DMS153 treated with DMSO at 0.1 percent for 48 hours (cell line): ENCODE measurements at regions not wholly inside any gene's neighbourhood (a gene's known extent, or its start where the extent isn't known, plus 50 kb on each side); places are given as distances from the start of the nearest gene placed in this dataset.
"Not testable (repeated sequence)": the region's sequence is repeated elsewhere in the genome, so short reads cannot be mapped to it uniquely, and the experiment has no call there.

Source experiments
- DNase-seq: peaks from one replicate; lab custom pipeline; 2025; ENCODE audit not compliant: unreplicated experiment; lab: John Stamatoyannopoulos, UW

- no peak for DNase-seq
Measured at GRCh38 chr5:40356248-40356647, 323.5 kb upstream of the PTGER4 start.

DNA sequence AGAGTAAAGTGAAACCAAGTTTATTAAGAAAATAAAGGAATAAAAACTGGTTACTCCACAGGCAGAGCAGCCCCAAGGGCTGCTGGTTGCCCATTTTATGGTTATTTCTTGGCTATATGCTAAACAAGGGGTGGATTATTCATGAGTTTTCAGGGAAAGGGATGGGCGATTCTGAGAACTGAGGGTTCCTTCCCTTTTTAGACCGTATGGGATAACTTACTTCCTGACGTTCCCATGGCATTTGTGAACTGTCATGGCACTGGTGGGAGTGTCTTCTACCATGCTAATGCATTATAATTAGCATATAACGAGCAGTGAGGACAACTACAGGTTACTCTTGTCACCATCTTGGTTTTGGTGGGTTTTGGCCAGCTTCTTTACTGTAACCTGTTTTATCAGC, 323.9 kb upstream of the PTGER4 start:
- DNase-seq = no peak

GRCh38 chr5:40355181-40355580, 324.5 kb upstream of the PTGER4 start:
- no peak for DNase-seq

DNA sequence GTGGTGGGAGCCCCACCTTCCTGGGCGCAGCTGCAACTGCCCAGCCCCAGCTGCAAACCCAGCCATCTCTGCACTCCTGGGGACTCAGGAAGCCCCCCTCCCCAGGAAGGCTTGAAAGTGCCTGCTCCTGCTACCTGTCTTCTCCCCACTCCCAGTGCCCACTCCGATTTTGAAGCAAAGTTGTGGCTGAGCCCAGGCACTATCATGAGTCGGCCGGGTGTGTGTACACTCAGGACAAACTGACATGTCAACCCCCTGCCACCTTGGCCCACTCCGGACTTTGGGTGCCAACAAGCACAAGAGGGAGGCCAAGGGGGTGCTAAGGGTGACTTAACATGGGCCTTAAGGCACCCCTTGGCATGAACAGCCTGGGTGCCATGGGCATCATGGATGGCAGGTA, 325.5 kb upstream of the PTGER4 start:
- no peak for DNase-seq

- no peak for DNase-seq
Measured at GRCh38 chr5:40353442-40353841, 326.3 kb upstream of the PTGER4 start.

DNA sequence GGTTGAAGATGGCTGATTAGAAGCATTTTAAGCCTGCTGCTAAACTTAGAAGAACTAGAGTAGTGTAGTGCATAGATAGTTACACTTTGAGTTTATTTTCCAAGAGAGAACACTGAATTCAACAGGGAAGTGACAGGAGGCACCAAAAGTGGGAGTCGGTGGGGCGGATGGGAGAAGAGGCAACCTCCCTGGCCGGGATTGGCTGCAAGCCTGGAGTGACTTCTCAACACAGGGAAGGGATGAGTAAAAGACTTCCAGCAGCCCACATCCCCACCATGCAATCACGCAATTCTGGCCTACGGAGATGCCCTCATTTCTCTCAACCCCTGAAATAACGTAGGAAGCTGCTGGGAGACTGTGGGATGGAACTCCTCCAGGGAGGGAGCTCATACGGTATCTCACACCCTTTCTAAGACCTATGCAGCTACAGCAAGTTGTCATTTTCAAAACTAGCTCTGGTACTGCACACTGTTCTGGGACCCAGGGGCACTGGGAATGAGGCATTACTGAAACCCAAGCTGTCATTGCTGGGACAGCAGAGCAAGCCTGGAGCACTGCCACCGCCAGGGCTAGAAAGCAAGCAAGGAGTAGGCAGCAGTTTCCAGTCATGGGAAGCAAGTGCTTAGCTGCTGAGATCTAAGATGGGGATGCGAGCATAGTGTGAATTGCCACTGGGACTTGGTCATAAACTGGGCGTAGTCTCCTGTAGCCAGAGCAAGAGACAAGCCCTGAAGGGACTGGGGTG, 331.6 kb upstream of the PTGER4 start:
- no peak for DNase-seq

DNA sequence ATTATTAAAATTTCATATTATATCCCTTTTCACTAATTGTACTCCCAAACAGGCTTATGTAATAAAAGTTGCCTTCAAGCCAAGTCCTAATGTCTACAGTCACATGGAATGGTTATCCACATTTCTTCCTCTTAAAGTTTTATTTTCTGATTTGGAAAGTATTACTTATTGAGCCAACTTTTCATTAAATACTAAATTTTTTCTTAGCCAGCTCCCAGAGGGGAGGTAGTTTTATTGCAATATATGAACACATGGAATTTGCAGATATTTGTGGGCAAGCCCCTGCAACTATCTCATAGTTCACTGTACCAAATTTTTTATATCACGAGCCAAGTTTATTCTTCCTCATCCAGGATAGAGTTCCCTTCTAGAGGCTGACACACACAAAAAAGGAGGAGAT, 332.8 kb upstream of the PTGER4 start:
- no peak for DNase-seq

DNA sequence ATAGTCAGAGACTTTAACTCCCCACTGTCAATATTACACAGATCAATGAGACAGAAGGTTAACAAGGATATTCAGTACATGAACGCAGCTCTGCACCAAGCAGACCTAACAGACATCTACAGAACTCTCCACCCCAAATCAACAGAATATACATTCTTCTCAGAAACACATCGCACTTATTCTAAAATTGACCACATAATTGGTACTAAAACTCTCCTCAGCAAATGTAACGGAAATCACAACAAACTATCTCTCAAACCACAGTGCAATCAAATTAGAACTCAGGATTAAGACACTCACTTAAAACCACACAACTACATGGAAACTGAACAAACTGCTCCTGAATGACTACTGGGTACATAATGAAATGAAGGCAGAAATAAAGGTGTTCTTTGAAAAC, 341.3 kb upstream of the PTGER4 start:
- DNase-seq = not testable (repeated sequence)

DNA sequence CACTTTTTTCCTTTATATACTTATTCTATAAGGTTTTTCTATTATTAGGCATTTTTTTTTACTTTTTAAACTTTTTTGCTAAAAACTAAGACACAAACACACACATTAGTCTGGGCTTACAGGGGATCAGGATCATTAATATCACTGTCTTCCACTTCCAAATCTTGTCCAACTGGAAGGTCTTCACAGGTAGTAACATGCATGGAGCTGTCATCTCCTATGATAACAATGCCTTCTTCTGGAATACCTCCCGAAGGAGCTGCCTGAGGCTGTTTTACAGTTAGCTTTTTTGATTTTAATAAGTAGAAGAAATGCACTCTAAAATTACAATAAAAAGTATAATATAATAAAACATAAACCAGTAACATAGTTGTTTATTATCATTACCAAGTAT, 345.5 kb upstream of the PTGER4 start:
- DNase-seq = no peak

DNA sequence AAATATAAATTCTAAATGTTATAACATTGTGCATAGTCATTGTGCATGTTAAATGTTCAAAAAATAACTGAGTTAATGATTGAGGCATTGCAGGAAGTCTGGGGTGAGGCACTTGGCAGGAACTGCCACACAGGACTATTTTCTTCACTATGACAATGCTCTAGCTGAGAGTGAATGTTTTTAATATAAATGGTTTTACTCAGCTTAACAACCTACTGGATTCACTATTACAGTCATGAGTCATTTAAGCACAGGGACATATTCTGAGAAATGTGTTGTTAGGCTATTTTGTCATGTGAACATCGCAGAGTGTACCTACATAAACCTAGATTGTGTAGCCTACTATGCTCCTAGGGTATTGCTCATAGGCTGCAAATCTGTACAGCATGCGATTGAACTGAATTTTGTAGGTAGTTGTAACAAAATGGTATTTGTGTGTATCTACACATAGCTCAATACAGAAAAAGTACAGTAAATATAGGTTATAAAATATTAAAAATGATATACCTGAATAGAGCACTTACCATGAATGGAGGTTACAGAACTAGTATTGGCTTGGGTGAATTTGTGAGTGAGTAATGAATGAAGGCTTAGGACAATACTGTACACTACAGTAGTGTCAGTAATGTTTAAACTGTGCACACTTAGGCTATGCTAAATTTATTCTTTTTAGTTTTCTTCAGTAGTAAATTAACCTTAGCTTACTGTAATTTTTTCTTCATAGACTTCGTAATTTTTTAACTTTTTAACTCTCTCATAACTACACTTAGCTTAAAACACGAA, 346.1 kb upstream of the PTGER4 start:
- DNase-seq = no peak

DNA sequence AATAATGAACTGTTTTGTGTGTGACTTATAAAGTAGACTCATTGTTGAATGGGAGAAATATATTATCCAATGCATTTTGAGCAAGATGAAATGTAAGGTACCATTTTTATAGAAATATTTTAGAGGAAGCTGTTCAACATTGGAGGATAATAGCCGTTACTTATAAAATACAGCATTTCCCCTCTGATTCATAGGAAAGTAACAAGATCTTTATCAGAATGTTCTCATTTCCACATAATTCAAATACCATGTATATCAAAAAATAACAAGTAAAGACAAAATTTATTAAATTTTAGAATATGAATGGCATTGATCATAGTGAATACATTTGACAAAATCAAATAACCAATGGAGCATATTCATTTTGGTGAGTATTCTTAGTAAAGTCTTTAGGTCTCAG, 346.7 kb upstream of the PTGER4 start:
- DNase-seq = no peak

- DNase-seq = no peak
Measured at GRCh38 chr5:40331616-40332015, 348.1 kb upstream of the PTGER4 start.

- DNase-seq = no peak
Measured at GRCh38 chr5:40321514-40321913, 358.2 kb upstream of the PTGER4 start.

- no peak for DNase-seq
Measured at GRCh38 chr5:40318395-40318794, 361.3 kb upstream of the PTGER4 start.

DNA sequence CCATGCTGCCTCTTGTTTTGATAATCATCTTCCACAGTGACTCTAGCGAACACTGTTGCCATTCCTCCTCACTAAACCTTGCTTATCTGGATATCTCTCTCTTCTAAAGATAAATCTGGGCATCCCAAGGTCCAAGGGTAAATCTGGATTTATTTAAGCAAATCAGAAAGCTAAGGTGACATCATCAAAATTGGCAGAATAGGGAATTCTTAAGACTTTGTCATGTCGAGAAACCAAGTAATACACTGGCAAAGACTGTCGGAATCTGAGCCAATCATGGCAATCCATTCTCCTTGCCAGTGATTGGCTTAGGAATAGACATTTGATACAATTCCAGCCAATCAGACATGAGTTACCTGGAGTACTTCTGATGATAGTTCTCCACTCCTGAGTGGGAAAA, 362.7 kb upstream of the PTGER4 start:
- no peak for DNase-seq

- no peak for DNase-seq
Measured at GRCh38 chr5:40315126-40315525, 364.6 kb upstream of the PTGER4 start.

GRCh38 chr5:40314275-40314674, 365.4 kb upstream of the PTGER4 start:
- no peak for DNase-seq

DNA sequence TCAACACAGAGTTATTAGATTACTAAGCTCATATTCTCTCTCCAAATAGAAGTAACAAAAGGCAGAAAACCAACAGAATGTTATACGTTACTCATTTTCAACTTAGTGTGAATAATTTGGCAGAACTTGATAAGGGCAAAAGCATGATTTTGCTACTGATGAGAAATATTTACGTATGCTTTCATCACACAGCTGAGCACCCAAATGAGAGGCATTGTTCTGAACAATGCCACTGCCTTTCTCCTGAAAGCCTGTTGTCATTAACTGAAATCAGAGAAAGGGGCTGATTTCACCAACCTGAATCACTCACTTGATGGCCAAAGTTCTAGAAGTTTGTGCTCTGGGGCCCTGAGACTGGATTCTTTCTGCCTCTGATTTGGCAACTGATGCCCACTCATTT, 367.5 kb upstream of the PTGER4 start:
- no peak for DNase-seq

DNA sequence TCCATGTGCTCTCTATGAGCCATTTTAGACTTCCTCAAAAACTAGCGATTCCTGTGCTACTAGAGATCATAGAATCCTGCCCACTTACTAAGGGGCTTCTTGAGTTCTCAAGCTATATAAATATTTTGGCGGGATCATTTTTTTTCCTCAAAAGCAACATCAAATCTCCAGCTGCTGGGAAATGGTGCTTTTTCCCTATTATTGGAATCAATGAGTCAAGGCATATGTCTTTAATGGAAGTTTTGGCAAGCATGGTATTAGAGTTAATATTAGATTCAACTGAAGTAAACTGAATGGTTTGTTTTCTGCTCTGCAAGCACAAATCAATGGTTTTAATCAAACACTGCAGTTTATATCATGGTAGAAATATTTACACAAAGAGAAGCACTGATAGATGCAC, 369.9 kb upstream of the PTGER4 start:
- DNase-seq = no peak

GRCh38 chr5:40308867-40309266, 370.8 kb upstream of the PTGER4 start:
- no peak for DNase-seq

DNA sequence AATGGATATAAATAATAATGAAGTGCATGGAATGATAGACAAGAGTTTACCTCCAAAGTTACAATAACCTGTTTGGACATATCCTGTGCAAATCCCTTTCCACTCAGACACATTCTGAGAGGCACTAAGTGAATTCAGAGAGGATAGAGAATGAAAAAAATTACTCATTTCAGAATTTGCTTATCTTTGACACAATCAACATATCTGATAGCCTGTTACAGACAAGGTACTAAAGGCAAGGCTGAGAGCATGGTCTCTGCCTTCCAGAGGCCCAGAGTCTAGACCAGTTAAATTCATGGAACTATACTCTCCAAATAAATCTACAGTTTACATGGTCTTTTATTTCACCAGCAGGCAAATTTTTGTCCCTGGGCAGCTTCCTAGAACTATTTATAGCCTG, 371.8 kb upstream of the PTGER4 start:
- DNase-seq = no peak

- no peak for DNase-seq
Measured at GRCh38 chr5:40306869-40307487, 372.7 kb upstream of the PTGER4 start.
